OCI-LY1 (cell line): ENCODE measurements at regions not wholly inside any gene's neighbourhood (a gene's known extent, or its start where the extent isn't known, plus 50 kb on each side); places are given as distances from the start of the nearest gene placed in this dataset.

Experiments
- H2AFZ ChIP-seq: fragments of 200-600 bp; sonication (generic), shearing (Covaris generic); 2 replicates; pipeline ENCODE4 v1.6.0; 2014; ENCODE audit warnings: antibody characterized with exemption, mild to moderate bottlenecking, low read length
- H3F3A ChIP-seq: fragments of 200-600 bp; sonication (generic), shearing (Covaris generic); 2 replicates; pipeline ENCODE4 v1.6.0; 2014; ENCODE audit warnings: mild to moderate bottlenecking, antibody characterized with exemption, low read length, moderate library complexity; ENCODE audit not compliant: insufficient read depth
- H3K27ac ChIP-seq: fragments of 200-600 bp; sonication (generic); 2 replicates; pipeline ENCODE4 v1.5.1; 2014; ENCODE audit warnings: low read length, mixed run types, mild to moderate bottlenecking, low read depth; ENCODE audit not compliant: poor library complexity, severe bottlenecking
- H3K27me3 ChIP-seq: fragments of 200-600 bp; sonication (generic); 2 replicates; pipeline ENCODE4 v1.6.0; 2014; ENCODE audit warnings: antibody characterized with exemption, mild to moderate bottlenecking, low read length, moderate library complexity; ENCODE audit not compliant: insufficient read depth
- H3K36me3 ChIP-seq: fragments of 200-600 bp; sonication (generic); 2 replicates; pipeline ENCODE4 v1.6.1; 2014; ENCODE audit warnings: mild to moderate bottlenecking, antibody characterized with exemption, low read length, moderate library complexity, mixed read lengths; ENCODE audit not compliant: insufficient read depth
- H3K4me1 ChIP-seq: fragments of 200-600 bp; sonication (generic); 2 replicates; pipeline ENCODE4 v1.5.1; 2014; ENCODE audit warnings: mild to moderate bottlenecking, low read length, moderate library complexity; ENCODE audit not compliant: insufficient read depth, severe bottlenecking
- H3K4me2 ChIP-seq: fragments of 200-600 bp; sonication (generic), shearing (Covaris generic); 2 replicates; pipeline ENCODE4 v1.6.1; 2014; ENCODE audit warnings: low read length
- H3K4me3 ChIP-seq: fragments of 200-600 bp; sonication (generic); 2 replicates; pipeline ENCODE4 v1.5.1; 2014; ENCODE audit warnings: low read length, low read depth, mild to moderate bottlenecking, mixed read lengths; ENCODE audit not compliant: poor library complexity, severe bottlenecking
- H3K79me2 ChIP-seq: fragments of 200-600 bp; shearing (Covaris generic); 2 replicates; pipeline ENCODE4 v1.6.1; 2016; ENCODE audit warnings: mixed run types, low read length, mixed read lengths; ENCODE audit not compliant: insufficient read depth
- H3K9ac ChIP-seq: fragments of 200-600 bp; sonication (generic), shearing (Covaris generic); 2 replicates; pipeline ENCODE4 v1.6.1; 2014; ENCODE audit warnings: mild to moderate bottlenecking, low read length, mixed read lengths
- H3K9me2 ChIP-seq: fragments of 200-600 bp; sonication (generic), shearing (Covaris generic); 2 replicates; pipeline ENCODE4 v1.6.1; 2014; ENCODE audit warnings: low read depth, mild to moderate bottlenecking, low read length, mixed read lengths
- H3K9me3 ChIP-seq: fragments of 200-600 bp; shearing (Covaris generic); 2 replicates; pipeline ENCODE4 v1.6.1; 2014; ENCODE audit warnings: low read length, mixed read lengths
- H4K20me1 ChIP-seq: fragments of 200-600 bp; sonication (generic), shearing (Covaris generic); 2 replicates; pipeline ENCODE4 v1.6.0; 2016; ENCODE audit warnings: mild to moderate bottlenecking, low read length; ENCODE audit not compliant: insufficient read depth
- EZH2 ChIP-seq: fragments of 200-600 bp; sonication (generic), shearing (Covaris generic); IDR thresholded peaks from 2 replicates; pipeline ENCODE4 v1.8.0; 2017; ENCODE audit warnings: borderline replicate concordance, mixed run types, mild to moderate bottlenecking, antibody characterized with exemption, low read length, moderate library complexity, mixed read lengths
- TF ChIP-seq, protein P1 (sequence below): fragments of 200-600 bp; sonication (generic), shearing (Covaris generic); IDR thresholded peaks from 2 replicates; pipeline ENCODE4 v1.5.1; 2017; ENCODE audit warnings: mild to moderate bottlenecking, antibody characterized with exemption, low read length, moderate library complexity, mixed read lengths

DNA sequence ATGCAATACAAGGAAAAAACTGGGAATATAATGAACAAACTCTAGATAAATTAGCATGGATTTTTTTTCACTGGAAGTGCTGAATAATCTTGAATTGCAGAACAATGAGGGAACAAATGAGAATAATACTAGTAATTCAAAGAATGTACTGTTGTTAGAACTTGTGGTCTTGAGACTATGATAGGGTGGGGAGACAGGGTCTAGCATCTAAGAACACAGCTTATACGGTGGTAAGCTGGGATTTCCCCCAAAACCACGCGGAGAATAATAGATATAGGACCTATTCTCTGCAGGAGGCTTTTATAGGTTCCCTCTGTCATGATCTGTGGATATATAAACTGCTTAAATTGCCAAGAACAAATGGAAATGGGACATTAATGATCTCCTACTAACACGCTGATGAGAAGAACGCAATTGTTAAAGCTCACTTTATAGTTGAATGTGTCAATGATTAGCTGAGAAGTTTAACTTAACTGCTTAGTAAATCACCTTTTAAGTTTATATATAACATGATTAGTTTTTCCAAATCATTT lies 692.3 kb downstream of the ZPLD1 start:
- Histone ChIP-seq H3K4me3 (no peak overlapping the region), H3K79me2 (no peaks in the 10 kb centered on the region), H3K9ac (no peak overlapping the region), H3F3A (no peaks in the 10 kb centered on the region), H3K27me3 (no peaks in the 10 kb centered on the region), H3K27ac (no peak overlapping the region), H4K20me1 (no peaks in the 10 kb centered on the region), H3K9me2 (no peaks in the 10 kb centered on the region), H3K4me1 (no peaks in the 10 kb centered on the region), H3K4me2 (no peak overlapping the region), H3K9me3 (no peaks in the 10 kb centered on the region), H3K36me3 (no peaks in the 10 kb centered on the region), H2AFZ (no peak overlapping the region)
- no peak for TF ChIP-seq EZH2
- TF ChIP-seq, protein P1, sequence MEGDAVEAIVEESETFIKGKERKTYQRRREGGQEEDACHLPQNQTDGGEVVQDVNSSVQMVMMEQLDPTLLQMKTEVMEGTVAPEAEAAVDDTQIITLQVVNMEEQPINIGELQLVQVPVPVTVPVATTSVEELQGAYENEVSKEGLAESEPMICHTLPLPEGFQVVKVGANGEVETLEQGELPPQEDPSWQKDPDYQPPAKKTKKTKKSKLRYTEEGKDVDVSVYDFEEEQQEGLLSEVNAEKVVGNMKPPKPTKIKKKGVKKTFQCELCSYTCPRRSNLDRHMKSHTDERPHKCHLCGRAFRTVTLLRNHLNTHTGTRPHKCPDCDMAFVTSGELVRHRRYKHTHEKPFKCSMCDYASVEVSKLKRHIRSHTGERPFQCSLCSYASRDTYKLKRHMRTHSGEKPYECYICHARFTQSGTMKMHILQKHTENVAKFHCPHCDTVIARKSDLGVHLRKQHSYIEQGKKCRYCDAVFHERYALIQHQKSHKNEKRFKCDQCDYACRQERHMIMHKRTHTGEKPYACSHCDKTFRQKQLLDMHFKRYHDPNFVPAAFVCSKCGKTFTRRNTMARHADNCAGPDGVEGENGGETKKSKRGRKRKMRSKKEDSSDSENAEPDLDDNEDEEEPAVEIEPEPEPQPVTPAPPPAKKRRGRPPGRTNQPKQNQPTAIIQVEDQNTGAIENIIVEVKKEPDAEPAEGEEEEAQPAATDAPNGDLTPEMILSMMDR = no peak

DNA sequence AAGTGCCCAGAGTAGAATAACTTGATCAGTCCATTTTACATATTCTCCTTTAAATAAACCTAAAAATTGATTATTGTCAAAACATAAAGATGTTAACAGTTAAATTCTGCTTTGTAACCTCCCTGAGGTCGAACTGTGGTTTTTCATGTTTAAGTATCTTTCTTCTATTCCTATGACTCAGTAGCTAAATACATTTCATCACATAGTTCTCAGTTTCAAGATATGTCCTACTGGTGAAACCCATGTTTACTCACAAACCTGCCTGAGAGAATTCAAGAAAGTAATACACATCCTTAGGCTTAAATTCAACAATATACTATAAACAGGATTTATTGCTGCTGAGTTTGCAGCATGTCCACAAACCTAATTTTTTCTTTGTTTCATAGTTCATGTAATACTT lies 692.9 kb downstream of the ZPLD1 start:
- no peaks in the 10 kb centered on the region for H3K79me2 ChIP-seq
- no peak for TF ChIP-seq EZH2
- TF ChIP-seq, protein P1 = no peak
- no peak overlapping the region for H3K4me2 ChIP-seq
- no peak overlapping the region for H3K27ac ChIP-seq
- no peak overlapping the region for H3K4me3 ChIP-seq
- no peak overlapping the region for H2AFZ ChIP-seq
- H3K36me3 ChIP-seq = no peaks in the 10 kb centered on the region
- H4K20me1 ChIP-seq = no peaks in the 10 kb centered on the region
- H3K9me3 ChIP-seq = no peaks in the 10 kb centered on the region
- H3K4me1 ChIP-seq = no peaks in the 10 kb centered on the region
- no peaks in the 10 kb centered on the region for H3K9me2 ChIP-seq
- no peaks in the 10 kb centered on the region for H3K27me3 ChIP-seq
- H3F3A ChIP-seq = no peaks in the 10 kb centered on the region
- no peak overlapping the region for H3K9ac ChIP-seq

DNA sequence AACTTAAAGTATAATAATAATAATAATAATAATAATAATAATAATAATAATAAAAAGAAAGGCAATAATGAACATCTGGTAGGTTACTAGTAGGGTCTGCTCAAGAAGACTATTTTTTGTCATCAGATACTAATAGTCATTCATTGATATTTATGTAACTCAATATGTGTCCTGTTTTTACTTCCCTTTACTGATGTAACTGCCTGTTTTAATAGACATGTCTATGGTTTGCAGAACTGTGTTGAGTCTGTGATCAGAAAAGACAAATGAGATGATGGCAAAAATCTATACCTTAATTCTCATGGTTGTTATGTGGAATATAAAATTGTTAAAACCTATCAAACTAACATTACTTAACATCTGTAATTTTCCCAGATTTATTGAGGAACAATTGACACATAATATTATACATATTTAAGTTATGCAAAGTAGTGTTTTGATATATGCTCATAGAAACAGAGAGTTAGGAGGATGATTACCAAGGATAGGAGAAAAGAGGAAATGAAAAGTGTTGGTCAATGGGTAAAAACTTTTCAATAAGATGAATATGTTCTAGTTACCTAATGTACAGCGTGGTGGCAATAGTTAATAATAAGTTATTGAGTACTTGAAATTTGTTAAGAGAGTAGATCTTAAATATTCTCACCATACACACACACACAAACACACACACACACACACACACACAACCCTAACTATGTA lies 699.4 kb downstream of the ZPLD1 start:
- Histone ChIP-seq H3F3A (no peaks in the 10 kb centered on the region), H3K9me2 (no peaks in the 10 kb centered on the region)

More for the DNA sequence above, 699.4 kb downstream of the ZPLD1 start:
- Histone ChIP-seq H3K9me3 (no peaks in the 10 kb centered on the region), H3K27me3 (no peaks in the 10 kb centered on the region), H3K4me1 (no peaks in the 10 kb centered on the region), H2AFZ (no peak overlapping the region), H4K20me1 (no peaks in the 10 kb centered on the region), H3K36me3 (no peaks in the 10 kb centered on the region), H3K79me2 (no peaks in the 10 kb centered on the region), H3K9ac (no peak overlapping the region), H3K4me2 (no peak overlapping the region), H3K4me3 (no peak overlapping the region), H3K27ac (no peak overlapping the region)
- TF ChIP-seq, protein P1 = no peak
- TF ChIP-seq EZH2 = no peak
